ENCODE measurements at regions not wholly inside any gene's neighbourhood (a gene's known extent, or its start where the extent isn't known, plus 50 kb on each side); places are given as distances from the start of the nearest gene placed in this dataset.

- no peak overlapping the region for H3K4me3 ChIP-seq
- WGBS, 10 experiments: 67 to 91% (median 82%) methylated on average over 1 to 7 of the region's 7 CpGs
- peaks cover 10 to 14% of the 10 kb centered on the region in 2 donors for H3K4me1 ChIP-seq (replicated peaks in 1 of 2)
- in situ Hi-C loops (cut with MboI; ENCODE audit: low pct_unique_long_range_greater_than_20kb in 2 of 9, low sequenced_read_pairs in 9 of 9, unreplicated experiment in 9 of 9): no loop called here
- no peak for ATAC-seq (replicated peaks in 6 of 8)
- H3K27ac ChIP-seq: no peak overlapping the region
Observed at GRCh38 chr5:74259572-74259971, 381.0 kb downstream of the ENC1 start.

DNA sequence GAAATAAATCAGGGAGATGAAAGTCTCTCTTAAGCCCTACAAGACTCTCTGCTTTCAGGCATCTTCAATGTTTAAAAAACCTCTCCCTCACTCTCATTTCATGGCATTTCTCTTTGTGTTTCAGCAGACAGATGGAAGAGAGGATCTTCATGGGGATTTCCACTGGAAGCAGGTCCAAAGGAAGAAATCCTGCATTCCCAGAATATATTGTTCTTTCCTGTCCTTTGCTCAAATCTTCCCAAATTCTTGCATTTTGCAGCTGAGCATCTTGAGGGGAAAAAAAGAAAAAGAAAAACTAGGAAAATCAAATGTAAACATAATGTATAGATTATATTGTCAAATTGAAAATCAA lies 382.2 kb downstream of the ENC1 start:
- no peak overlapping the region for H3K4me3 ChIP-seq
- no peak overlapping the region for H3K27ac ChIP-seq

GRCh38 chr5:74257645-74258313 lies 382.7 kb downstream of the ENC1 start:
- ATAC-seq (replicated peaks in 6 of 8): peak in 7 of 8 experiments; percentile 16 to 91 (median 42)
- 7 to 100% (median 42%) methylated on average over 1 to 6 of the region's 6 CpGs; no CpG with 5 or more reads in 1 of the 10 experiments for WGBS, 10 experiments
- in situ Hi-C loops (cut with MboI; ENCODE audit: low pct_unique_long_range_greater_than_20kb in 2 of 9, low sequenced_read_pairs in 9 of 9, unreplicated experiment in 9 of 9): no loop called here
- Histone ChIP-seq H3K27ac (no peak overlapping the region), H3K4me1 (replicated peaks in 1 of 2) (peaks cover 10 to 14% of the 10 kb centered on the region in 2 donors), H3K4me3 (no peak overlapping the region)

More for the DNA sequence above, 382.2 kb downstream of the ENC1 start:
- in situ Hi-C loops (cut with MboI; ENCODE audit: low pct_unique_long_range_greater_than_20kb in 2 of 9, low sequenced_read_pairs in 9 of 9, unreplicated experiment in 9 of 9): no loop called here
- peaks cover 10 to 14% of the 10 kb centered on the region in 2 donors for H3K4me1 ChIP-seq (replicated peaks in 1 of 2)
- no peak for ATAC-seq (replicated peaks in 6 of 8)

- peak in 2 of 8 experiments; percentile 19 to 79 for ATAC-seq (replicated peaks in 6 of 8)
- Histone ChIP-seq H3K4me3 (no peak overlapping the region), H3K4me1 (replicated peaks in 1 of 2) (peaks cover 10 to 14% of the 10 kb centered on the region in 2 donors), H3K27ac (no peak overlapping the region)
- 26 to 78% (median 62%) methylated on average over 1 to 5 of the region's 5 CpGs; no CpG with 5 or more reads in 1 of the 10 experiments for WGBS, 10 experiments
- in situ Hi-C loops (cut with MboI; ENCODE audit: low pct_unique_long_range_greater_than_20kb in 2 of 9, low sequenced_read_pairs in 9 of 9, unreplicated experiment in 9 of 9): no loop called here
Observed at GRCh38 chr5:74257060-74257527, 383.4 kb downstream of the ENC1 start.

GRCh38 chr5:74255692-74256392 lies 384.7 kb downstream of the ENC1 start:
- in situ Hi-C loops (cut with MboI; ENCODE audit: low pct_unique_long_range_greater_than_20kb in 2 of 9, low sequenced_read_pairs in 9 of 9, unreplicated experiment in 9 of 9): no loop called here
- WGBS, 10 experiments: 61 to 100% (median 95%) methylated on average over 1 to 5 of the region's 6 CpGs; no CpG with 5 or more reads in 2 of the 10 experiments
- Histone ChIP-seq H3K4me3 (no peak overlapping the region), H3K4me1 (replicated peaks in 1 of 2) (peaks cover 18 to 21% of the 10 kb centered on the region in 2 donors), H3K27ac (no peak overlapping the region)
- ATAC-seq (replicated peaks in 6 of 8): no peak

DNA sequence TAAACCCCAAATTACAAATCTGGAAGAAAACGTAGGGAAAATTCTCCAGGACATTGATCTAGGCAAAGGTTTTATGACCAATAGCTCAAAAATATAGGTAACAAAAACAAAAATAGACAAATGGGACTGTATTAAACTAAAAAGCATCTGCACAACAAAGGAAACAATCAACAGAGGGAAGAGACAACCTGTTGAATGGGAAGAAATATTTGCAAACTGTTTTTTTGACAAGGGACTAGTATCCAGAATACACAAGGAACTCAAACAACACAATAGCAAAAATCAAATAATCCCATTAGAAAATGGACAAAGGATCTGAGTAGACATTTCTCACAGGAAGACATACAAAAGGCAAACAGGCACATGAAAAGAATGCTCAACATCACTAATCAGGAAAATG lies 386.3 kb downstream of the ENC1 start:
- Histone ChIP-seq H3K4me1 (replicated peaks in 1 of 2) (peaks cover 21 to 22% of the 10 kb centered on the region in 2 donors), H3K4me3 (no peak overlapping the region), H3K27ac (no peak overlapping the region)
- ATAC-seq (replicated peaks in 6 of 8): no peak
- in situ Hi-C loops (cut with MboI; ENCODE audit: low pct_unique_long_range_greater_than_20kb in 2 of 9, low sequenced_read_pairs in 9 of 9, unreplicated experiment in 9 of 9): no loop called here
- WGBS, 10 experiments: 58 to 88% (median 79%) methylated on average over 1 of the region's 1 CpG; no CpG with 5 or more reads in 1 of the 10 experiments

- H3K27ac ChIP-seq: no peak overlapping the region
- no peak for ATAC-seq (replicated peaks in 6 of 8)
- no peak overlapping the region for H3K4me3 ChIP-seq
- in situ Hi-C loops (cut with MboI; ENCODE audit: low pct_unique_long_range_greater_than_20kb in 2 of 9, low sequenced_read_pairs in 9 of 9, unreplicated experiment in 9 of 9): no loop called here
- 25 to 100% (median 80%) methylated on average over 1 to 2 of the region's 2 CpGs; no CpG with 5 or more reads in 7 of the 10 experiments for WGBS, 10 experiments
- H3K4me1 ChIP-seq (replicated peaks in 1 of 2): peaks cover 8 to 12% of the 10 kb centered on the region in 2 donors
Observed at GRCh38 chr5:74252044-74252443, 388.5 kb downstream of the ENC1 start.

GRCh38 chr5:74251141-74252035 lies 389.1 kb downstream of the ENC1 start:
- ATAC-seq (replicated peaks in 6 of 8): peak; percentile 76 to 100 (median 98)
- Histone ChIP-seq H3K27ac (no peak overlapping the region), H3K4me3 (no peak overlapping the region), H3K4me1 (replicated peaks in 1 of 2) (peaks cover 8 to 12% of the 10 kb centered on the region in 2 donors)
- WGBS, 10 experiments: 4 to 100% (median 76%) methylated on average over 1 to 7 of the region's 9 CpGs; no CpG with 5 or more reads in 2 of the 10 experiments
- in situ Hi-C loops (cut with MboI; ENCODE audit: low pct_unique_long_range_greater_than_20kb in 2 of 9, low sequenced_read_pairs in 9 of 9, unreplicated experiment in 9 of 9): no loop called here

DNA sequence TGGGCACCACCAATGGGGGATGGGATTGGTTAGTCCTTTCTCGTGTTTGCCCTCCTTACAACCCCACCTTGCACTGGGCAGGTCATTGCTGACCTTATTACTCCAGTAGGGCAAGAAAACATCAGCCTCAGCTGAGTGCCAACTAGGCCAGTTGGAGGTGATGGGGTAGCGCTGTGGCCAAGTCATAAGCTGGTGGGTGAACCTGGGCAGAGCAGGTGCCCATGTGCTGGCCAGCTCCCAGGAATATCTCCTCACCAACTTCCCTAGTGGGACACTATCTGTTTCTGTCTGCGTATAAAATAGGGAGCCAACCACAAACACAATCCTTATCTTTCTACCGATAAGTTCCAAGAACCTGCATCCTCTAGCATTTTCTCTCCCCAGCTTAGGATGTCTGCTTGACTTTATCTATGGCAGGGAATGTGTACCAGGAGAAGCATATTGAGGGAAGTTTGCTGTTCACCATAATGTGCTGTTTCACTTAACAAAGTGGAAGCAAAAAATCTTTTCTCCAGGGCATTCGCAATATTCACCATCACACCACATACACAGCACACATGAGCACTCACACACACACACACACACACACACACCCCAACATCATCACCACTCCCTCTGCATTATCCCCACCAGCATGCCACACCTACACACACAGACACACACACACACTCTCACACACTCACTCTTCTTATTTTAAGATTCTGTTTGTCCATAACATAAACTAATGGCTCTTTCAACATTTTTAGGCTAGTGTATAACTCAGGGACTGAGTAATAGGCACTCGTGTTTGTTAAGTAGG lies 390.0 kb downstream of the ENC1 start:
- in situ Hi-C loops (cut with MboI; ENCODE audit: low pct_unique_long_range_greater_than_20kb in 2 of 9, low sequenced_read_pairs in 9 of 9, unreplicated experiment in 9 of 9): no loop called here
- Histone ChIP-seq H3K4me3 (no peak overlapping the region), H3K27ac (no peak overlapping the region), H3K4me1 (replicated peaks in 1 of 2) (peaks cover 8 to 12% of the 10 kb centered on the region in 2 donors)
- peak in 7 of 8 experiments; percentile 25 to 77 (median 40) for ATAC-seq (replicated peaks in 6 of 8)
- WGBS, 10 experiments: 0 to 100% (median 74%) methylated on average over 1 to 4 of the region's 6 CpGs; no CpG with 5 or more reads in 3 of the 10 experiments

GRCh38 chr5:74248576-74248975 lies 392.0 kb downstream of the ENC1 start:
- no peak overlapping the region for H3K4me3 ChIP-seq
- H3K27ac ChIP-seq: no peak overlapping the region
- no peak for ATAC-seq (replicated peaks in 6 of 8)
- in situ Hi-C loops (cut with MboI; ENCODE audit: low pct_unique_long_range_greater_than_20kb in 2 of 9, low sequenced_read_pairs in 9 of 9, unreplicated experiment in 9 of 9): no loop called here
- H3K4me1 ChIP-seq (replicated peaks in 1 of 2): peaks cover 8 to 12% of the 10 kb centered on the region in 2 donors

DNA sequence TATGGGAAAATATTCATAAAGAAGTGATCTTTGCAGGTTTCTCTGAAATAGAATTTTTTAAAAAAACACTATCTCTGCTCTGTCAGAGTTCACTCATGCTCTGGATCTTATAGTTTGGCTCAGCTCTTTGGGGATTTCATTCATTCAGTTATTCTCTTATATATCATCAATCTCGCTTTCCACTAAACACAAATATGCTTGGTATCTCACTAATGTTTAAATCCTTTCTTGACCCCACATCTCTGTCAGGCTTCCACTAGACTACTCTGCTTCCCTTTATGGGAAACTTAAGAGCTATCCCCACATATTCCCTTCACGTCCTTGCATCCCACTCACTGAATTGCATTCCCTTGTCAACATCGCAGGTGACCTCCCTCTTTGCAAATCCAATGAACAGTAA lies 396.1 kb downstream of the ENC1 start:
- no peak for ATAC-seq (replicated peaks in 6 of 8)
- in situ Hi-C loops (cut with MboI; ENCODE audit: low pct_unique_long_range_greater_than_20kb in 2 of 9, low sequenced_read_pairs in 9 of 9, unreplicated experiment in 9 of 9): no loop called here
- WGBS, 10 experiments: 90 to 100% (median 98%) methylated on average over 1 to 3 of the region's 3 CpGs; no CpG with 5 or more reads in 2 of the 10 experiments
- Histone ChIP-seq H3K4me3 (no peak overlapping the region), H3K27ac (no peak overlapping the region), H3K4me1 (replicated peaks in 1 of 2) (no peaks in the 10 kb centered on the region)

DNA sequence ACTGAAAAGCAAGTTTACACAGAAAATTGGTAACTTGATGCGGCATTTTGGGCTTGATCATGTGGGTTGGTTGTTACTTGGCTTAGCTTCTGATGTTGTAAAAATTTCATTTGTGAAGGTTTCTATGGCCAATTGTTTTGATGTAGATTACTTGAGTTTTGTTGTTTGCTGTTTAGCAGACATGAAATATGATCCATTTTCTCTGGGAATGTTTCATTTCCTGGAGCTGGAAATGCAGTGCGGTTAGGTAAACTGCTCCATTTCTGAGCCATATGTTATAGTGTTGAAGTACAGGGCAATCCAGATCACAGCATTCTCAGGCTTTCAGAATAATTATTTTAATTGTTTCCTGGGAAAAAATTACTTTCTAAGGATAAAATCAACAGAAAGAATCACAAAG lies 396.9 kb downstream of the ENC1 start:
- no peak for ATAC-seq (replicated peaks in 6 of 8)
- Histone ChIP-seq H3K4me3 (no peak overlapping the region), H3K4me1 (replicated peaks in 1 of 2) (no peaks in the 10 kb centered on the region), H3K27ac (no peak overlapping the region)
- 30 to 100% (median 90%) methylated on average over 1 to 2 of the region's 2 CpGs for WGBS, 10 experiments
- in situ Hi-C loops (cut with MboI; ENCODE audit: low pct_unique_long_range_greater_than_20kb in 2 of 9, low sequenced_read_pairs in 9 of 9, unreplicated experiment in 9 of 9): no loop called here
